Tibial artery (tissue), 4 donors: ENCODE measurements at regions not wholly inside any gene's neighbourhood (a gene's known extent, or its start where the extent isn't known, plus 50 kb on each side); places are given as distances from the start of the nearest gene placed in this dataset.

ENCODE experiments used
- DNase-seq, 2 donors: peaks; one replicate each; pipeline ENCODE4 v3.0.0-alpha.2; 2019
- H3K27ac ChIP-seq, 2 donors: fragments of 200-600 bp; sonication (generic) in 1 of 2; 1 replicate in 1 of 2; 2 replicates in 1 of 2; pipeline ENCODE4 v1.5.1; 2018 to 2019; ENCODE audit warnings: mild to moderate bottlenecking in 1 of 2
- H3K27me3 ChIP-seq, 2 donors: fragments of 200-600 bp; sonication (generic) in 1 of 2; one replicate each; pipeline versions ENCODE4 v1.5.1 to v1.6.0; 2016 to 2019
- H3K36me3 ChIP-seq, 3 donors: fragments of 200-600 bp; sonication (generic) in 2 of 3; one replicate each; pipeline ENCODE4 v1.5.1; 2016 to 2019; ENCODE audit warnings: mild to moderate bottlenecking in 2 of 3
- H3K4me1 ChIP-seq, 4 donors: fragments of 200-600 bp; sonication (generic) in 2 of 4; 1 replicate in 3 of 4; 2 replicates in 1 of 4; pipeline ENCODE4 v1.5.1; 2016 to 2019
- H3K4me3 ChIP-seq, 2 donors: fragments of 200-600 bp; sonication (generic) in 1 of 2; 1 replicate in 1 of 2; 2 replicates in 1 of 2; pipeline ENCODE4 v1.5.1; 2018 to 2019; ENCODE audit warnings: mild to moderate bottlenecking in 2 of 2
- H3K9me3 ChIP-seq, 3 donors: fragments of 200-600 bp; sonication (generic) in 1 of 3; one replicate each; pipeline ENCODE4 v1.5.1; 2016 to 2019
- intact Hi-C: fragments of 100-400 bp; cut with DNase I; formaldehyde crosslinking; loops from one replicate; pipeline ENCODE4 v1.15.0; 2023; ENCODE audit warnings: low total_unique reads
- TF ChIP-seq, protein P1 (sequence below), 2 experiments: fragments of 200-600 bp in 1 of 2; fragments of 450-650 bp in 1 of 2; IDR thresholded peaks; one replicate each; pipeline ENCODE4 v1.5.1; 2017 to 2019; ENCODE audit warnings: antibody characterized with exemption in 2 of 2, mild to moderate bottlenecking in 1 of 2, moderate library complexity in 1 of 2

DNA sequence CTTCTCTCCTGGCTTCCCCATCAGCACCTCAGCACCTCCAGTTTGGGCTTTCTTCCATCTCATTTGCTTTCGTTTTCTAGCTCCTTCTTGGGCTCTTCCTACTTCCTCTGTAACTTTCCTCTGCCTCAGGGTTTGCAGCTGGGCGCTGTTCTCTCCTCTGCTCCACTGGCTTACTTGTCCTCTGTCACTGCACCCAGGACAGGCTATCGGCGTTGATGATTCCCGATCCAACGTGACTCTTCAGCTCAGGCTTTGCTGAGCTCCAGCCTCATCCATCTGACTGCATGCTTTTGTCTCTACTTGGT, 362.4 kb downstream of the CYRIA start:
- no peaks in the 10 kb centered on the region for H3K9me3 ChIP-seq
- no peaks in the 10 kb centered on the region for H3K27me3 ChIP-seq
- intact Hi-C loops, result no loop called here
- no peak overlapping the region for H3K27ac ChIP-seq
- H3K36me3 ChIP-seq, result no peaks in the 10 kb centered on the region
- no peak for DNase-seq
- H3K4me3 ChIP-seq, result no peak overlapping the region
- no peaks in the 10 kb centered on the region for H3K4me1 ChIP-seq
- TF ChIP-seq, protein P1, sequence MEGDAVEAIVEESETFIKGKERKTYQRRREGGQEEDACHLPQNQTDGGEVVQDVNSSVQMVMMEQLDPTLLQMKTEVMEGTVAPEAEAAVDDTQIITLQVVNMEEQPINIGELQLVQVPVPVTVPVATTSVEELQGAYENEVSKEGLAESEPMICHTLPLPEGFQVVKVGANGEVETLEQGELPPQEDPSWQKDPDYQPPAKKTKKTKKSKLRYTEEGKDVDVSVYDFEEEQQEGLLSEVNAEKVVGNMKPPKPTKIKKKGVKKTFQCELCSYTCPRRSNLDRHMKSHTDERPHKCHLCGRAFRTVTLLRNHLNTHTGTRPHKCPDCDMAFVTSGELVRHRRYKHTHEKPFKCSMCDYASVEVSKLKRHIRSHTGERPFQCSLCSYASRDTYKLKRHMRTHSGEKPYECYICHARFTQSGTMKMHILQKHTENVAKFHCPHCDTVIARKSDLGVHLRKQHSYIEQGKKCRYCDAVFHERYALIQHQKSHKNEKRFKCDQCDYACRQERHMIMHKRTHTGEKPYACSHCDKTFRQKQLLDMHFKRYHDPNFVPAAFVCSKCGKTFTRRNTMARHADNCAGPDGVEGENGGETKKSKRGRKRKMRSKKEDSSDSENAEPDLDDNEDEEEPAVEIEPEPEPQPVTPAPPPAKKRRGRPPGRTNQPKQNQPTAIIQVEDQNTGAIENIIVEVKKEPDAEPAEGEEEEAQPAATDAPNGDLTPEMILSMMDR (IDR thresholded peaks at IDR 0.05), result no peak

DNA sequence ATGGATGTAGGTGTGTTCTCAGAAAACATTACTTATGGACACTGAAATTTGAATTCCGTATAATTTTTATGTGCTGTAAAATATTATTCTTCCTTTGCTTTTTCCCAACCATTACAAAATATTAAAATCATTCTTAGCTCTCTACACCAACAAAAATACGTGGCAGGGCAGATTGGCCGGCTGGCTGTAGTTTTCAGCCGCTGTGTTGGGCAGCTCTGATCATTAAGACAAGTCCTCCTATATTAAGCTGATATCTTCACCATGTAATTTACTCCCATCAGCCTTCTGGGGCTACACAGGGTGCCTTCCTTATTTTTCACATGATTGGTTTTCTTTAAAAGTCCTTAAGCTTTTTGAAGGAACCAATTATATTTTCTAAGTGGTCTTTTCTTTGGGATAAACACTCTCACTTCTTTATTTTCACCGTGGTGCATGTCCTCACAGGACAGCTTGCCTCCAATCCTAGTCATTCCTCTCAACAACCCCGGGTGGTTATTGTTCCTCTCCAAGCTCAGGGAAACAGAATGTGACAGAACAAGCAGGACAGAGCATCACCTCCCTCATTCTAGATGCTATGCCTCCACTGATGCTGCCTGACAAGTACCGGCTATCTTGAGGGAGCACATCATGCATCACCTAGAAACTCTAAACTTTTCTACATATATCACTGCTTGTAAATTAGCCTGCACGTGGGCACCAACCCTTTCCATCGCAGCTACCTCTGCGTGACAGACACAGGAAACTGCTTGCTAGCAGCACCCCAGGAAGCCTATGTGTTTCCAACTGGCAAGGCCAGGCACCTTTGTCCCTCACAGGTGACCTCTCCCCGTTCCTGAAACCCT, 362.3 kb downstream of the MYCN start:
- Histone ChIP-seq H3K9me3 (no peaks in the 10 kb centered on the region), H3K4me1 (no peaks in the 10 kb centered on the region), H3K27me3 (no peaks in the 10 kb centered on the region), H3K36me3 (no peaks in the 10 kb centered on the region), H3K4me3 (no peak overlapping the region), H3K27ac (no peak overlapping the region)
- TF ChIP-seq, protein P1 (IDR thresholded peaks at IDR 0.05), result no peak
- DNase-seq, result no peak
- intact Hi-C loops, result no loop called here

DNA sequence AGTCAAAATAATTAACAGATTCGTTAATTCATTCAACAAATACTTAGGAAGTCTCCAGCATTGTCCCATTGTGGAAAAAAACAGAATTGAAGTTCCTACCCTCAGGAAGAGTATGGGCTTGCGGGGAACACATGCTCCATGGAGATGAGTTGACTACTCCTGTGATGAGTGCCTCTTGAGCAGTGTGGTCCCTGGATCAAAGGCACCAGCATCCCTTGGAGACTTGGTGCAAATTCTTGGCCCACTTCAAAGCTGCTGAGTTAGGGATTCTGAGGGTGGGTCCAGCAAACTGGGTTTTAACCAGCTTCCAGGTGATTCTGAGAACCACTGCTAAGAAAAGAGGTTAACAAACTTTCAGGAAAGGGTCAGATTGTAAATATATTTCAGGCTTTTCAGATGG, 361.6 kb downstream of the MYCN start:
- TF ChIP-seq, protein P1 (IDR thresholded peaks at IDR 0.05), result no peak
- intact Hi-C loops, result no loop called here
- Histone ChIP-seq H3K27me3 (no peaks in the 10 kb centered on the region), H3K36me3 (no peaks in the 10 kb centered on the region), H3K4me3 (no peak overlapping the region), H3K4me1 (no peaks in the 10 kb centered on the region), H3K27ac (no peak overlapping the region), H3K9me3 (no peaks in the 10 kb centered on the region)
- DNase-seq, result no peak

DNA sequence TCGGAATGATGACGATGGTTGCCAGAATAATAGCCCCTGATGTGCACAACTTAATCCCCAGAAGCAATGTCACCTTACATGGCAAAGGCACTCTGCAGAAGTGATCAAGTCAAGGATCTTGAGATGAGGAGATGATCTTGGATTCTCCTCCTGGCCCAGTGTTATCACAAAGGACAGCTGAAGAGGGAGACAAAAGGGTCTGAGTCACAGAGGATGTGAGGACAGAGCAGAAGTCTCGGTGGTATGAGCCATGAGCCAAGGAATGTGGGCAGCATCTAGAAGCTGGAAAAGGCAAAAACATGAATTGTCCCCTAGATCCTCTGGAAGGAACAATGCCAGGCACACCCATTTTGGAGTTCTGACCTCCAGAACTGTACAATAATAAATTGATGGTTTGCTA, 358.5 kb downstream of the MYCN start:
- TF ChIP-seq, protein P1 (IDR thresholded peaks at IDR 0.05), result no peak
- DNase-seq, result no peak
- intact Hi-C loops, result no loop called here
- no peak overlapping the region for H3K27ac ChIP-seq
- H3K27me3 ChIP-seq, result no peaks in the 10 kb centered on the region
- H3K9me3 ChIP-seq, result no peaks in the 10 kb centered on the region
- H3K4me3 ChIP-seq, result no peak overlapping the region
- no peaks in the 10 kb centered on the region for H3K4me1 ChIP-seq
- H3K36me3 ChIP-seq, result no peaks in the 10 kb centered on the region

DNA sequence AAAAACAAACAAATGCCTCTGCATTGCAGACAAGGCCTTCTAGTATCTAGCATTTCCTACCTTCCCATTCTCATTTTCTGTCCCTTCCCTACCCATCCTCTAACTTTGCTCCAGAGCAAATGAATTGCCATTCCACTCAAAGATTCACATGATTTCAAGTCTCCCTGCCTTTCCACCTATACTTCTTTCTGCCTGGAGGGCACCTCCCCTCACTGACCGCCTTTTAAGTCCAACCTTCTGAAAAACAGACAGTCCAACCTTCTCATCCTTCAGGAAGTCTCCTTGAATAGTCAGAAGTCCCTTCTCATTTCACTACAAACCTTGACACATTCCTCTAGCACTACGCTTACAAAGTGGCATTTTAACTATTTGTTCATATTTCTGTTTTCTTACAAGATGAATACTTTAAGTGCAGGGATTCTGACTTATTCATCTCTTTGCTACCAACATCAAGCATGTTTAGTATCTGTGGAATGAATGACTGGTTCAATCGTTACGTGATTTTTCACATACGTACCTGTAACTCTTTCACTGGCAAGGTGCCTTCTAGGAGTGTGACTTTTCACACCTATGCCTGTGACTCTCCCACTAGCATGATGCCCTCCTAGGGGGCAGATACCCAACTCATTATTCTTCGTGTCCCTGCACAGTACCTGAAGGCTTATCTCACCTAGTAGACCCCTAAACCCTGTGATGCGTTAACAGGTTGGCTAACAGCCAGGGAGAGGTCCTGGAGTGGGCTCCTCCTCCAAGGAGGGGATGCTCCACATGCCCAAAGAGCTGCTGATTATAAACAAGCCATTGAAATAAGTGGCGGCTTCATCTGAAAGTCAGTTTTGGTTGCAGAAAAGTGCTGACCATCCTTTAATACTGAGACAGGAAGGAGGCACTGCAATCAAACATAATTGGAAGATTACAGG, 356.2 kb downstream of the MYCN start:
- Histone ChIP-seq H3K4me3 (no peak overlapping the region), H3K27me3 (peaks cover 0 to 5% of the 10 kb centered on the region in 2 donors), H3K9me3 (no peaks in the 10 kb centered on the region), H3K4me1 (no peaks in the 10 kb centered on the region), H3K36me3 (no peaks in the 10 kb centered on the region), H3K27ac (no peak overlapping the region)
- intact Hi-C loops, result no loop called here
- TF ChIP-seq, protein P1 (IDR thresholded peaks at IDR 0.05), result no peak
- DNase-seq, result no peak
